GM18907 (cell line): ENCODE measurements at regions not wholly inside any gene's neighbourhood (a gene's known extent, or its start where the extent isn't known, plus 50 kb on each side); places are given as distances from the start of the nearest gene placed in this dataset.

Source experiments
- ATAC-seq: cut with Tn5 transposase; IDR thresholded peaks from one replicate; pipeline ENCODE4 v1.9.1; 2021; ENCODE audit warnings: mild to moderate bottlenecking, moderate library complexity; ENCODE audit not compliant: unreplicated experiment

- no peak for ATAC-seq
Observed at GRCh38 chr13:31049833-31050232, 111.9 kb downstream of the HSPH1 start.

GRCh38 chr13:31049083-31049482, 112.6 kb downstream of the HSPH1 start:
- no peak for ATAC-seq

- ATAC-seq, result no peak
Observed at GRCh38 chr13:31048521-31048920, 113.2 kb downstream of the HSPH1 start.

GRCh38 chr13:31046711-31047279, 114.3 kb downstream of the TEX26 start:
- no peak for ATAC-seq

- ATAC-seq, result peak; percentile 72
Observed at GRCh38 chr13:31045286-31046081, 113.0 kb downstream of the TEX26 start.

- peak; percentile 78 for ATAC-seq
Observed at GRCh38 chr13:31044364-31045285, 112.2 kb downstream of the TEX26 start.

- peak; percentile 24 for ATAC-seq
Observed at GRCh38 chr13:31043957-31044356, 111.5 kb downstream of the TEX26 start.

GRCh38 chr13:31042481-31043165, 110.2 kb downstream of the TEX26 start:
- ATAC-seq, result no peak

GRCh38 chr13:31042049-31042448, 109.6 kb downstream of the TEX26 start:
- ATAC-seq, result no peak

- ATAC-seq, result peak; percentile 79
Observed at GRCh38 chr13:31038834-31039552, 106.5 kb downstream of the TEX26 start.

GRCh38 chr13:31037874-31038500, 105.5 kb downstream of the TEX26 start:
- no peak for ATAC-seq

GRCh38 chr13:31036731-31037695, 104.6 kb downstream of the TEX26 start:
- ATAC-seq, result no peak

GRCh38 chr13:31035185-31035965, 102.9 kb downstream of the TEX26 start:
- no peak for ATAC-seq

GRCh38 chr13:31032528-31033113, 100.2 kb downstream of the TEX26 start:
- ATAC-seq, result no peak

- no peak for ATAC-seq
Observed at GRCh38 chr13:31031482-31031881, 99.0 kb downstream of the TEX26 start.

- no peak for ATAC-seq
Observed at GRCh38 chr13:31029102-31029501, 96.6 kb downstream of the TEX26 start.

GRCh38 chr13:31027136-31027535, 94.7 kb downstream of the TEX26 start:
- ATAC-seq, result no peak
